Suprapubic skin (tissue), 4 donors: ENCODE measurements at regions not wholly inside any gene's neighbourhood (a gene's known extent, or its start where the extent isn't known, plus 50 kb on each side); places are given as distances from the start of the nearest gene placed in this dataset.

ENCODE experiments used
- DNase-seq, 2 donors: peaks; one replicate each; pipeline ENCODE4 v3.0.0-alpha.2; 2019; ENCODE audit warnings: low spot score in 2 of 2
- H3K27ac ChIP-seq: fragments of 200-600 bp; sonication (generic); one replicate; pipeline ENCODE4 v1.5.1; 2019
- H3K27me3 ChIP-seq: fragments of 200-600 bp; sonication (generic); one replicate; pipeline ENCODE4 v1.5.1; 2019
- H3K36me3 ChIP-seq: fragments of 200-600 bp; sonication (generic); one replicate; pipeline ENCODE4 v1.5.1; 2019
- H3K4me1 ChIP-seq: fragments of 200-600 bp; sonication (generic); one replicate; pipeline ENCODE4 v1.5.1; 2019
- H3K4me3 ChIP-seq: fragments of 200-600 bp; sonication (generic); one replicate; pipeline ENCODE4 v1.5.1; 2019; ENCODE audit warnings: mild to moderate bottlenecking
- H3K9me3 ChIP-seq: fragments of 200-600 bp; sonication (generic); one replicate; pipeline ENCODE4 v1.5.1; 2019
- EP300 ChIP-seq: sonication (generic); formaldehyde crosslinking; IDR thresholded peaks from one replicate; pipeline ENCODE4 v1.6.1; 2017; ENCODE audit warnings: antibody characterized with exemption
- POLR2A ChIP-seq, 2 donors: fragments of 450-650 bp; IDR thresholded peaks; one replicate each; pipeline ENCODE4 v1.6.1; 2017; ENCODE audit warnings: antibody characterized with exemption in 2 of 2, mild to moderate bottlenecking in 2 of 2, moderate library complexity in 2 of 2
- POLR2AphosphoS5 ChIP-seq, 3 donors: sonication (generic); formaldehyde crosslinking; IDR thresholded peaks; one replicate each; pipeline ENCODE4 v1.6.1; 2017; ENCODE audit warnings: antibody characterized with exemption in 3 of 3
- WGBS: methylation state at CpG from one replicate; pipeline ENCODE4 v1.1.5; 2018; 5-methylcytosine and 5-hydroxymethylcytosine counted together
- TF ChIP-seq, protein P1 (sequence below), 2 donors: fragments of 200-600 bp in 1 of 2; fragments of 450-650 bp in 1 of 2; sonication (generic) in 1 of 2; IDR thresholded peaks; one replicate each; pipeline ENCODE4 v1.5.1; 2016 to 2019; ENCODE audit warnings: antibody characterized with exemption in 2 of 2, mild to moderate bottlenecking in 1 of 2, moderate library complexity in 1 of 2

DNA sequence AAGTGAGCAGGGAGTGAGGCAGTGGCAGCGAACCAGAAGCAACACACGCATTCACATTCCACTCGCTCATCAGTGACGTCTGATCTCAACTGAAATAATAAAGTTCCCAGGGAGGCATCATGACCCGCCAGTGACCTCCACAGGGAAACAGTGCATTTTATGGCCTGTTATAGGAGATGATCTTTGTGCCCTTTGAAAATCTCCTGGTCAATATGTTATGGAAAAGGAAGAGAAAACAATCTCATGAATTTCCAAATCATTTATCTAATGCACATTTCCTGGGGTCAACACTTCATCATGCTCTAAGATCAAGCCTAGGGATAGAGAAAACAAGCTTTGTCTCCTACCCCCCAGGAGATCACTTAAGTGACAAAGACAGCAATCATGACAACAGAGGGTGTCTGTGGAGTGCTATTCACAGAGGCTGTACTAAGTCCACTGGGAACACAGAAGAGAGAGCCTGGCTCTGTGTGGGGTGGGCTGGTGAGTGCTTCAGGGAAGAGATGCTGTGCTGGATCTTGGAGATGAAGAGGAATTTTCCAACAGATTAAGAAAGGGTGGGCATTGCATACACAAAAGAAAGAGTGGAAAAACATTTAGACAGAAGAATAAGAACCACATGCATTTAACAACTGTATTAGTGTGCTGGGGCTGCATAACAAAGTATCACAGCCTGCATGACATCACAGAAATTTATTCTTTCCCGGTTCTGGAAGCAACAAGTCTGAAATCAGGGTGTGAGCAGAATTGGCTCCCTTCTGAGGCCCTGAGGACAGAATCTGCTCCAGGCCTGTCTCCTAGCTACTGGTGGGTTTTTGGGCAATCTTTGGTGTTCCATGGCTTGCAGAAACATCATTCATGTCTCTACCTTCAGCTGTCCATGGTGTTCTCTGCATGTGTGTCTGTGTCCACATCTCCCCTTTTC is 613.9 kb upstream of the IGFBP3 start:
- H3K9me3 ChIP-seq = no peaks in the 10 kb centered on the region
- 69% methylated on average over 6 of the region's 6 CpGs for WGBS
- no peaks in the 10 kb centered on the region for H3K27me3 ChIP-seq
- TF ChIP-seq POLR2AphosphoS5 (IDR thresholded peaks at IDR 0.05) (no peak), EP300 (no peak), POLR2A (IDR thresholded peaks at IDR 0.05) (no peak)
- TF ChIP-seq, protein P1, sequence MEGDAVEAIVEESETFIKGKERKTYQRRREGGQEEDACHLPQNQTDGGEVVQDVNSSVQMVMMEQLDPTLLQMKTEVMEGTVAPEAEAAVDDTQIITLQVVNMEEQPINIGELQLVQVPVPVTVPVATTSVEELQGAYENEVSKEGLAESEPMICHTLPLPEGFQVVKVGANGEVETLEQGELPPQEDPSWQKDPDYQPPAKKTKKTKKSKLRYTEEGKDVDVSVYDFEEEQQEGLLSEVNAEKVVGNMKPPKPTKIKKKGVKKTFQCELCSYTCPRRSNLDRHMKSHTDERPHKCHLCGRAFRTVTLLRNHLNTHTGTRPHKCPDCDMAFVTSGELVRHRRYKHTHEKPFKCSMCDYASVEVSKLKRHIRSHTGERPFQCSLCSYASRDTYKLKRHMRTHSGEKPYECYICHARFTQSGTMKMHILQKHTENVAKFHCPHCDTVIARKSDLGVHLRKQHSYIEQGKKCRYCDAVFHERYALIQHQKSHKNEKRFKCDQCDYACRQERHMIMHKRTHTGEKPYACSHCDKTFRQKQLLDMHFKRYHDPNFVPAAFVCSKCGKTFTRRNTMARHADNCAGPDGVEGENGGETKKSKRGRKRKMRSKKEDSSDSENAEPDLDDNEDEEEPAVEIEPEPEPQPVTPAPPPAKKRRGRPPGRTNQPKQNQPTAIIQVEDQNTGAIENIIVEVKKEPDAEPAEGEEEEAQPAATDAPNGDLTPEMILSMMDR (IDR thresholded peaks at IDR 0.05) = no peak
- no peak overlapping the region for H3K27ac ChIP-seq
- no peak for DNase-seq
- H3K4me3 ChIP-seq = no peak overlapping the region
- H3K36me3 ChIP-seq = no peaks in the 10 kb centered on the region
- no peaks in the 10 kb centered on the region for H3K4me1 ChIP-seq

DNA sequence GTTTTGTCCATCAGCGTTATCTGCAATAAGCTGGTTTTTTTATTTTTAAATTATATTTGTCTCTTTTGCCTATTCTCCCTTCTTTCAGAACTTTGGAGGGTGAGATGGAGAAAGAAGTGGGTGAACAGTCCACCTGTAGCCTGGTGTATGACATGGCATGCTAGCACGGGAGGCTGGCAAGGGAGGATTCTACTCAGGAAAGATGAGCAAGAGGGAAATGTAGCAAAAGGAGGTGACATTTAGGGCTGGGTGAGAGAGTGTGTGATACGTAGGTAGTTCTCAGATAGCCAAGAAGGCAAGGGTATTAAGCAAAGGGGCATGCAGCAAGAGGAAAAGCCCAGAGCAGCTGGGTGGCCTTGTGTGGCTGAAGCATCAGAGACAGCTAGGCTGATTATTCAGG is 612.9 kb upstream of the IGFBP3 start:
- Histone ChIP-seq H3K4me3 (no peak overlapping the region), H3K36me3 (no peaks in the 10 kb centered on the region), H3K27ac (no peak overlapping the region), H3K27me3 (no peaks in the 10 kb centered on the region), H3K9me3 (no peaks in the 10 kb centered on the region), H3K4me1 (no peaks in the 10 kb centered on the region)
- DNase-seq = no peak
- WGBS = 91% methylated on average over 3 of the region's 3 CpGs
- TF ChIP-seq, protein P1 (IDR thresholded peaks at IDR 0.05) = no peak
- TF ChIP-seq POLR2A (IDR thresholded peaks at IDR 0.05) = no peak

DNA sequence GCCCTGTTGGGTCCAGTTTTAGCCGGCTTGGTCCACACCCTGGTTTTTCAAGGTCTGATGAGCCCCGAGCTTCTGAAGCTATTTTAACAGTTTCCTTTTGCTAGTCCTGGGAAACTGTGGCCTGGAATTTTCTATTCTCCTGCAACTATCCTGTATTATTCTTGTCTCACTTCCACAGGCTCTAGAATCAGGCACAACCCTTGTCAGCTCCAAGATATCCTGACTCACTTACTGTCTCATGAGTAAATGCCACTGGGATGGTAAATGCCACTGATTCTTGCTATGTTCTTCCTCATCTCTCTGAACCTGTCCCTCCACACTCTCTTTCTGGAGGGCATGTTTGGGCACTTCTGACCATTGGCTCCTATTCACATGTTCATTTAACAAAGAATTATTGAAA is 611.5 kb upstream of the IGFBP3 start:
- TF ChIP-seq EP300 (no peak), POLR2AphosphoS5 (IDR thresholded peaks at IDR 0.05) (no peak), POLR2A (IDR thresholded peaks at IDR 0.05) (no peak)
- TF ChIP-seq, protein P1 (IDR thresholded peaks at IDR 0.05) = no peak
- no peak overlapping the region for H3K4me3 ChIP-seq
- H3K4me1 ChIP-seq = no peaks in the 10 kb centered on the region
- H3K27me3 ChIP-seq = no peaks in the 10 kb centered on the region
- no peaks in the 10 kb centered on the region for H3K9me3 ChIP-seq
- WGBS = 88% methylated on average over 2 of the region's 2 CpGs
- no peak overlapping the region for H3K27ac ChIP-seq
- DNase-seq = no peak
- no peaks in the 10 kb centered on the region for H3K36me3 ChIP-seq

DNA sequence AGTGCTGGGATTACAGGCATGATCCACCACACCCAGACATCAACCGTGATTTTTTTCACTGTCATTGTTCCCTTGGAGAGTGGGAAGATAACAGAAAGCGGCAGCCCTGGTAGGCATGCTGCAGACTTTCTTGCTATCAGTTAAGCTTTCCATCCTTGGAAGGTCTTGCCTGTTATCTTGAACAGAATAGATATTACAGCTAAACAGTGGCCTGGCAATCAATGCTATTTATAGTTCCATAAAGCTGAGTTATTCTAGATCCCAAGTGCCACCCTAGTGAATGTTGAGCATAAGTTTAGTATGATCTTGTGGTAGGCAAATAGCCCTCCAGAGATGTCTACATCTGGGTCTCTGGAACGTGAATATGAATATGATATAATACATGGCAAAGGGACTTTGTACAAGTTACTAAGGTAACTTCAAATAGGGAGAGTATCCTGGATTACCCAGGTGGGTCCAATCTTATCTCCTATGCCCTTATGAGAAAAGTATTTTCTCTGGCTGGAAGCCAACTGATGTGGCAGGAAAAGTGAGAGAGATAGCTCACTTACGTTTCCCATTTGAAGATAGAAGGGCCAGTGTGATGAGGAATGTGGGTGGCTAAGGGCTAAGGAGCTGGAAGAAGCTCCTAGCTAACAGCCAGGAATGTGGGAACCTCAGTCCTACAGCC is 609.1 kb upstream of the IGFBP3 start:
- no peak overlapping the region for H3K4me3 ChIP-seq
- TF ChIP-seq POLR2A (IDR thresholded peaks at IDR 0.05) (no peak), POLR2AphosphoS5 (IDR thresholded peaks at IDR 0.05) (no peak), EP300 (no peak)
- TF ChIP-seq, protein P1 (IDR thresholded peaks at IDR 0.05) = no peak
- no peaks in the 10 kb centered on the region for H3K36me3 ChIP-seq
- WGBS = 88% methylated on average over 4 of the region's 4 CpGs
- H3K9me3 ChIP-seq = no peaks in the 10 kb centered on the region
- H3K27ac ChIP-seq = no peak overlapping the region
- H3K27me3 ChIP-seq = no peaks in the 10 kb centered on the region
- DNase-seq = no peak
- no peaks in the 10 kb centered on the region for H3K4me1 ChIP-seq

DNA sequence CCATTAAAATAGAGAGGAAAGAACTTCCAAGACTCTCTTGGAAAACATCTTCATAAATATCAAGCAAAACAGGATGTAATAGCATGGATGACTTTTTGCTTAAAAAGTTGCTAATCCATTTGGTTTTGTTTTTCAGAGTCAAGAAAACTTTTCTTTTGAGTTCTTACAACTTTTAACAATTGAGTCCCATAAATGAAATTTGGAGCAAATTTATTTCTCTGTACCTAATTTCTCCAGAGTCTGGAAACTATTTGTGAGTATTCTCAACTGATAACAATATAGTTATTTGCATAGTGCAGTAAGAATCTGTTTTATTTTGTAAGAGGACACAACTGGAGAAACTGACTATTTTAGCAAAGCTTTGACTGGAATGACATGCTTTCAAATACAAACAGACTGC is 606.3 kb upstream of the IGFBP3 start:
- H3K4me1 ChIP-seq = no peaks in the 10 kb centered on the region
- H3K4me3 ChIP-seq = no peak overlapping the region
- DNase-seq = no peak
- H3K27ac ChIP-seq = no peak overlapping the region
- H3K9me3 ChIP-seq = no peaks in the 10 kb centered on the region
- no peaks in the 10 kb centered on the region for H3K27me3 ChIP-seq
- TF ChIP-seq POLR2AphosphoS5 (IDR thresholded peaks at IDR 0.05) (no peak), EP300 (no peak), POLR2A (IDR thresholded peaks at IDR 0.05) (no peak)
- TF ChIP-seq, protein P1 (IDR thresholded peaks at IDR 0.05) = no peak
- no peaks in the 10 kb centered on the region for H3K36me3 ChIP-seq
